GM12878 (cell line): ENCODE measurements at regions not wholly inside any gene's neighbourhood (a gene's known extent, or its start where the extent isn't known, plus 50 kb on each side); places are given as distances from the start of the nearest gene placed in this dataset.

Experiments
- ATAC-seq: fragments of 200-7000 bp; cut with Tn5 transposase; 3 replicates; pipeline ENCODE4 v1.9.1; 2020; ENCODE audit warnings: mild to moderate bottlenecking, moderate library complexity
- BruUV-seq: library from RNA; stranded (reverse); fragments of 400-500 nt; replicated peaks from 2 replicates; lab custom pipeline; 2021; lab: Mats Ljungman, UMichigan
- CTCF ChIA-PET: fragments of 300-600 bp; sonication (Branson Sonifier 250); formaldehyde crosslinking; extraction: SDS; loops from one replicate; lab custom pipeline; 2021; ENCODE audit warnings: inconsistent platforms; lab: Yijun Ruan, JAX
- POLR2A ChIA-PET: fragments of 350-600 bp; formaldehyde crosslinking; extraction: SDS; loops from one replicate; lab custom pipeline; 2021; ENCODE audit warnings: inconsistent platforms; lab: Charles Lee
- RAD21 ChIA-PET: fragments of 300-600 bp; sonication (Branson Sonifier 250); formaldehyde crosslinking; loops from one replicate; lab custom pipeline; 2023; ENCODE audit warnings: antibody characterized with exemption; ENCODE audit not compliant: unreplicated experiment; lab: Charles Lee
- SMC1A ChIA-PET: fragments of 300-600 bp; sonication (Branson Sonifier 250); formaldehyde crosslinking; loops from one replicate; lab custom pipeline; 2023; ENCODE audit not compliant: unreplicated experiment, uncharacterized antibody; lab: Charles Lee
- DNase-seq: peaks from one replicate; pipeline ENCODE4 v3.0.0-alpha.2; 2011; ENCODE audit warnings: low read depth, low spot score
- FAIRE-seq: peaks from 3 replicates; lab custom pipeline; 2011; peaks lifted over from hg19 to GRCh38; lab: Jason Lieb, UNC
- H2AFZ ChIP-seq: 2 replicates; pipeline ENCODE4 v1.6.0; 2011; ENCODE audit warnings: low read depth, low read length, control low read depth; ENCODE audit not compliant: control insufficient read depth
- H3K27ac ChIP-seq: 2 replicates; pipeline ENCODE4 v1.5.1; 2011; ENCODE audit warnings: control low read depth; ENCODE audit not compliant: control insufficient read depth, insufficient read depth
- H3K27me3 ChIP-seq, 2 experiments: replicated peaks in 1 of 2; 2 replicates each; pipeline versions ENCODE4 v1.6.0 to v1.6.1; 2011; ENCODE audit warnings: low read length in 1 of 2; ENCODE audit not compliant: control insufficient read depth in 2 of 2, insufficient read depth in 2 of 2
- H3K36me3 ChIP-seq, 2 experiments: 2 replicates each; pipeline ENCODE4 v1.5.1; 2011; ENCODE audit warnings: low read length in 1 of 2; ENCODE audit not compliant: control insufficient read depth in 2 of 2, insufficient read depth in 2 of 2
- H3K4me1 ChIP-seq: 2 replicates; pipeline ENCODE4 v1.6.1; 2011; ENCODE audit warnings: mild to moderate bottlenecking, low read length, moderate library complexity, mixed read lengths; ENCODE audit not compliant: control insufficient read depth, insufficient read depth
- H3K4me2 ChIP-seq: 2 replicates; pipeline ENCODE4 v1.6.0; 2011; ENCODE audit warnings: control low read depth; ENCODE audit not compliant: control insufficient read depth, insufficient read depth
- H3K4me3 ChIP-seq: fragments of 200-600 bp; sonication (generic); 2 replicates; pipeline ENCODE4 v1.5.1; 2016
- H3K79me2 ChIP-seq: 2 replicates; pipeline ENCODE4 v1.6.0; 2011; ENCODE audit warnings: low read length; ENCODE audit not compliant: control insufficient read depth, insufficient read depth
- H3K9ac ChIP-seq: 2 replicates; pipeline ENCODE4 v1.8.0; 2011; ENCODE audit warnings: low read length, control low read depth, mixed read lengths; ENCODE audit not compliant: control insufficient read depth, insufficient read depth
- H3K9me3 ChIP-seq: replicated peaks from 3 replicates; pipeline ENCODE4 v1.5.1; 2011; ENCODE audit warnings: mild to moderate bottlenecking, low read length; ENCODE audit not compliant: control insufficient read depth, insufficient read depth
- H4K20me1 ChIP-seq: 2 replicates; pipeline ENCODE4 v1.6.0; 2011; ENCODE audit not compliant: control insufficient read depth, insufficient read depth
- DPF2 ChIP-seq: fragments of 450-650 bp; IDR thresholded peaks from 2 replicates; pipeline ENCODE4 v1.6.1; 2017; ENCODE audit warnings: mild to moderate bottlenecking
- IKZF2 ChIP-seq, 2 experiments: fragments of 450-650 bp; IDR thresholded peaks; 2 replicates each; pipeline ENCODE4 v1.6.1; 2017; ENCODE audit warnings: mild to moderate bottlenecking in 2 of 2, moderate library complexity in 2 of 2
- MXI1 ChIP-seq: fragments of 150-350 bp; IDR thresholded peaks from 2 replicates; pipeline ENCODE4 v1.6.1; 2011; ENCODE audit warnings: low read depth, mild to moderate bottlenecking, inconsistent platforms, low read length, improper control_type of control experiment
- NR2C1 ChIP-seq: fragments of 450-650 bp; IDR thresholded peaks from 2 replicates; pipeline ENCODE4 v1.6.1; 2017; ENCODE audit warnings: antibody characterized with exemption, mild to moderate bottlenecking, moderate library complexity
- NR2C2 ChIP-seq: IDR thresholded peaks from 2 replicates; pipeline ENCODE4 v1.6.1; 2011; ENCODE audit warnings: borderline replicate concordance, low read depth; ENCODE audit not compliant: control insufficient read depth, insufficient read length
- RUNX3 ChIP-seq: IDR thresholded peaks from 2 replicates; pipeline ENCODE4 v1.6.1; 2012; ENCODE audit warnings: low read length, inconsistent platforms
- SREBF2 ChIP-seq: IDR thresholded peaks from 2 replicates; pipeline ENCODE4 v1.6.1; 2012; ENCODE audit warnings: mild to moderate bottlenecking, low read length
- WGBS: methylation state at CpG from one replicate; pipeline ENCODE4 v1.1.6; 2016; ENCODE audit warnings: low lambda C conversion rate; ENCODE audit not compliant: insufficient replicate concordance, insufficient coverage; ENCODE audit errors: missing lambda C conversion rate; 5-methylcytosine and 5-hydroxymethylcytosine counted together
- in situ Hi-C: fragments of 300-500 bp; cut with MboI; formaldehyde crosslinking; loops from 9 replicates; pipeline ENCODE4 v1.14.3; 2018; ENCODE audit warnings: mixed read lengths
- intact Hi-C: fragments of 100-400 bp; cut with micrococcal nuclease; formaldehyde crosslinking; loops from one replicate; pipeline ENCODE4 v1.14.2; 2022; ENCODE audit not compliant: unreplicated experiment
- TF ChIP-seq, protein P1 (sequence below): fragments of 450-650 bp; formaldehyde crosslinking; IDR thresholded peaks from 2 replicates; pipeline ENCODE4 v1.4.0; 2020; ENCODE audit warnings: mild to moderate bottlenecking, moderate library complexity

DNA sequence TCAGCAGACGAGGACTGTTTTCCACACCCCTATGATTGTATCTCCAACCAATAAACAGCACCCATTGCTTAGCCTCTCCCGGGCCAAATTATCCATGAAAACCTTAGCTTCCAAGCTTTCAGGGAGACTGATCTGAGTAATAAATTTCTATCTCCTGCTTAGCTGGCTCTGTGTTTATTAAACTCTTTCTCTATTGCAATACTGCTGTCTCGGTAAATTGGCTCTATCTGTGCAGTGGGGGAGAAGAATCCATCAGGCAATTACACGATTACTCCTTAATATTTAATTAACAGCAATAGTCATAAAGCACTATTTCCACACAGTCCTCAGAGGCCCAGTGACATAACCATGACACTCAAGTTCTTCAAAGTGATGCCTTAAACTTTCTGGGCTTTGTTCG lies 1122.8 kb downstream of the TYW1 start:
- intact Hi-C loops (no loop called here), in situ Hi-C loops (no loop called here)
- H3K9ac ChIP-seq = no peak overlapping the region
- H3K79me2 ChIP-seq = no peaks in the 10 kb centered on the region
- FAIRE-seq = no peak
- 44% methylated on average over 5 of the region's 5 CpGs for WGBS
- H3K27me3 ChIP-seq = no peaks in the 10 kb centered on the region
- no peak for ATAC-seq
- TF ChIP-seq NR2C2 = no peak
- TF ChIP-seq, protein P1, sequence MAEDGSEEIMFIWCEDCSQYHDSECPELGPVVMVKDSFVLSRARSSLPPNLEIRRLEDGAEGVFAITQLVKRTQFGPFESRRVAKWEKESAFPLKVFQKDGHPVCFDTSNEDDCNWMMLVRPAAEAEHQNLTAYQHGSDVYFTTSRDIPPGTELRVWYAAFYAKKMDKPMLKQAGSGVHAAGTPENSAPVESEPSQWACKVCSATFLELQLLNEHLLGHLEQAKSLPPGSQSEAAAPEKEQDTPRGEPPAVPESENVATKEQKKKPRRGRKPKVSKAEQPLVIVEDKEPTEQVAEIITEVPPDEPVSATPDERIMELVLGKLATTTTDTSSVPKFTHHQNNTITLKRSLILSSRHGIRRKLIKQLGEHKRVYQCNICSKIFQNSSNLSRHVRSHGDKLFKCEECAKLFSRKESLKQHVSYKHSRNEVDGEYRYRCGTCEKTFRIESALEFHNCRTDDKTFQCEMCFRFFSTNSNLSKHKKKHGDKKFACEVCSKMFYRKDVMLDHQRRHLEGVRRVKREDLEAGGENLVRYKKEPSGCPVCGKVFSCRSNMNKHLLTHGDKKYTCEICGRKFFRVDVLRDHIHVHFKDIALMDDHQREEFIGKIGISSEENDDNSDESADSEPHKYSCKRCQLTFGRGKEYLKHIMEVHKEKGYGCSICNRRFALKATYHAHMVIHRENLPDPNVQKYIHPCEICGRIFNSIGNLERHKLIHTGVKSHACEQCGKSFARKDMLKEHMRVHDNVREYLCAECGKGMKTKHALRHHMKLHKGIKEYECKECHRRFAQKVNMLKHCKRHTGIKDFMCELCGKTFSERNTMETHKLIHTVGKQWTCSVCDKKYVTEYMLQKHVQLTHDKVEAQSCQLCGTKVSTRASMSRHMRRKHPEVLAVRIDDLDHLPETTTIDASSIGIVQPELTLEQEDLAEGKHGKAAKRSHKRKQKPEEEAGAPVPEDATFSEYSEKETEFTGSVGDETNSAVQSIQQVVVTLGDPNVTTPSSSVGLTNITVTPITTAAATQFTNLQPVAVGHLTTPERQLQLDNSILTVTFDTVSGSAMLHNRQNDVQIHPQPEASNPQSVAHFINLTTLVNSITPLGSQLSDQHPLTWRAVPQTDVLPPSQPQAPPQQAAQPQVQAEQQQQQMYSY (CRISPR knock-in tag) = no peak
- TF ChIP-seq RUNX3 = no peak
- TF ChIP-seq NR2C1 = no peak
- no peak for TF ChIP-seq SREBF2
- TF ChIP-seq MXI1 = no peak
- no peak for TF ChIP-seq DPF2
- TF ChIP-seq IKZF2 (IDR thresholded peaks at IDR 0.05) = no peak
- H3K36me3 ChIP-seq = no peaks in the 10 kb centered on the region
- no peak overlapping the region for H3K4me3 ChIP-seq
- H3K9me3 ChIP-seq = no peaks in the 10 kb centered on the region; the same call in 2 of the 3 replicates
- DNase-seq = no peak
- BruUV-seq = no TSS peak
- ChIA-PET POLR2A (no interaction called here), RAD21 (no interaction called here), SMC1A (no interaction called here), CTCF (no interaction called here)
- H2AFZ ChIP-seq = no peak overlapping the region
- H3K4me1 ChIP-seq = no peaks in the 10 kb centered on the region
- no peak overlapping the region for H3K27ac ChIP-seq
- no peak overlapping the region for H3K4me2 ChIP-seq
- H4K20me1 ChIP-seq = no peaks in the 10 kb centered on the region
